ENCODE measurements at regions not wholly inside any gene's neighbourhood (a gene's known extent, or its start where the extent isn't known, plus 50 kb on each side); places are given as distances from the start of the nearest gene placed in this dataset.

GRCh38 chr4:180637616-180638015 is 1605.6 kb upstream of the TENM3 start:
- DNase-seq: no peak

DNA sequence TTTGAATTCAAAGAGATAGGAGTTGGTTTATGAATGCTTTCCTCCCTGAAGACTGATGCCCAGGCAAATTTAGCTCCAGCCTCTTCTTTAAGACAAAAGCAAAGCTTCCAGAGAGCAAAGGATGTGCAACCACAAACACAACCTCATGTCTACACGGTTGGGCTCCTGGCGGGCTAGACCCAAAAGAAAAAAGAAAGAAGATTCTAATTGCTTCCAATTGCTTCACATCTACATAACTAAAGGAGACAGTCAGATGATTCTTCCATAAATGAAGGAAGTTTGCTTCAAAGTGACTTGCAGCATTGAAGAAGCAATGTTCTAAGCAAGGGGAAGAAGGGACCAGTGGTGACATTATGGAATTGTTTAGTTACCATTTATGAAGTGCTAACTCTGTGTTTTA is 1603.0 kb upstream of the TENM3 start:
- no peak for DNase-seq

DNA sequence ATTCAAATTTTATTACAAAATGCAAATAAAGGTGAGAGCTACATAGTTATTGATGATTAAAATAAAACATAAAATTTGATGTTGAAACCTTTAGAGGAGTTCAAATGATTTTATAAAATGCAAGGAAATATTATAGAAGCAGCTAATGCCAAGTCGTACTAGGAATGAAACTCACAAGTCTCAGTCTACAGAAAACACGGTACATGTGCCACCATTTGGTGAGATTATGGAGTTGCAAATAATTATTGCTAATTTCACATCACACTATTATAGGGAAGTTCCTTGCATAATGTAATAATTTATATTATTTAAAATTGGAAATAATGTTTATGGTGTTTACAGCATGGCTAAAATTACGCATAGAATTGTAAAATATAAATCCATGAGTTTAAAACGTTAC is 1601.7 kb upstream of the TENM3 start:
- DNase-seq: no peak

GRCh38 chr4:180642732-180643131 is 1600.5 kb upstream of the TENM3 start:
- DNase-seq: no peak

- DNase-seq: no peak
Measured at GRCh38 chr4:180650273-180650672, 1592.9 kb upstream of the TENM3 start.

DNA sequence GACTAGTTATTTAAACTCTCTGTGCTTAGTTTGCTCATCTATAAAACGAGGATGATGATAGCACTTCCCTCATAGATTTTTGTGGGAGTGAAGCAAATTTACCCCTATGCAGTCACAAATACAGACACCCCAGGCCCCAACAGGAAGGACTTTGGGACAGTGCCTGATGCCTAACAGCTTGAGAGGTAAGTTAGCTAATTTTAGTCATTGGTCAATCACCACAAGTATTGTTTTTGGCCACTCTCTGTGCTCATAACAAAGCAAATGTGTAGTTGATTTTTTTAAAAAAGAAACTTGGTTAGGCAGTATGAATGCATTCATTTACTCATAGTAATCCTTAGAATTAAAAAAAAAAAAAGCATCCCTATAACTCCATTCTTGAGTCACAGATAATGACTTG is 1590.7 kb upstream of the TENM3 start:
- DNase-seq: no peak

- no peak for DNase-seq
Measured at GRCh38 chr4:180655886-180656285, 1587.3 kb upstream of the TENM3 start.

GRCh38 chr4:180657881-180658280 is 1585.3 kb upstream of the TENM3 start:
- DNase-seq: no peak

- DNase-seq: peak; percentile 51 to 62
Measured at GRCh38 chr4:180664766-180665368, 1578.3 kb upstream of the TENM3 start.

GRCh38 chr4:180665481-180665880 is 1577.7 kb upstream of the TENM3 start:
- DNase-seq: no peak

- peak; percentile 1 to 14 for DNase-seq
Measured at GRCh38 chr4:180665994-180666824, 1577.0 kb upstream of the TENM3 start.

DNA sequence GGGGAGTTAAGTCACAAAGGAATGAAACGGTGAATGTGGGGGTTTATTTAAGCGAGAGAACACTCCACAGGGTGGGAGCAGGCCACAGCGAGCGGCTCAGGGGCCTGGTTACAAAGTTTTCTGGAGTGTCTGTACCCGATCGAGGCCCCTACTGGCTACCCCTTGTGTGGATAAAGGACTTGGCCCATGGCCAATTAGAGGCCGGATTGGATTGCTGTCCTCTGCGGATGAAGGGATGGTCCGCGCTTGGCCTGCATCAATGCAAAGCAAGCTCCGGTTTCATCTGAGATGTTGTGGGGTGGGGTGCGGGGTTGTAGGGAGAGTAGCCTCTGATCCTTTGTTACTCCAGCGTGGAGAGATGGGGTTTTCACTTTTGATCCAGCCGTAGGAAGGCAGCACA is 1574.5 kb upstream of the TENM3 start:
- DNase-seq: no peak

DNA sequence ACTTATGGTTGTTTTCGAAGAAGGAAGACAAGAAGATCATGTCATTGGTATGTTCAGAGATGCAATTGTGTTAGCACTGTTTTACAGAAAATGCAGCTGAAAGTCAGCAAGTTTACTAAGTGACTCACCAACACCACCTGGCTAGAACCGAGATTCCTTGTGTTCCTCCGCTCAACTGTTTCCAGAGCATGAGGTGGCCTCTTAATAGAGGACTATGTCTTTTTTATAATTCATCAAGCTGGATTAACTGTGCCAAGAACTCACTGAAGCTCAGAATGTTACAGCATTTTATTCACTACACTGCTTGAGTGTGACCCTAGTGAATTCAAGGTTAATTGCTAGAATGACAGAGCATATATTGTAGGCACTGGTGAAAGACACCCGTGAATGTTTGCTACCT is 1573.5 kb upstream of the TENM3 start:
- no peak for DNase-seq

DNA sequence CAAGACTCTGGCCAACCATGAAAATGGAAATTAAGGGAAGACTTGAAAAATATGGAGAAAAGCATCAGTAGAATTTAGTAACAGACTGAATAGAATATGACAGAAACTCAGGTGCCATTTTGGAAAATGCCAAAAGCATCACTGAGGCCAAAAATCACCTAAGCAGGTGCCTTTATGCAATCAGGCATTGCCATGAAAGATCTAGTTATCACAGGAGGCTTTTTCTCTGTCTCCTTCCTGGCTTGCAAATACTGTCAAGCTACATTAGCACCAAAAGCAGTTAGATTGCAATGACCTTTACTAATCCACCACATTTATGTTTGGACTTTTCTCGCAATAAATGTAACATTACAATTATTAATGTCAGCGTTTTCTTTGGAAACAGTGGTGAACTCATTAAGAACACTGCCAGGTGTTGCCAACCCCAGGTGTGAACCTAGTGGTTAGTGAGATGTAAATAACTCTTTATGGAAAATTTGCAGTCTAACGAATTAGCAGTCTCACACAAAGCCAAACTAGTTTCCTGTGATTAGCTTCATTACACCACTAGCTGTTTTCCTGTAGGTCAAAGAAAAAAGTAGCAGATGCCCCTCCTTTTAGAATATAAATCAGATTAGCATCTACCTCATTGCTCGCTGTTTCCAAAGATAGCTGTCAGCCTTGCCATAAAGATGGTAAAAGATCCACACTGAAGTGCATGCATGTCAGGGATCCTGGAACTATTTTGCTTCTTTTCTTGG is 1568.4 kb upstream of the TENM3 start:
- no peak for DNase-seq

DNA sequence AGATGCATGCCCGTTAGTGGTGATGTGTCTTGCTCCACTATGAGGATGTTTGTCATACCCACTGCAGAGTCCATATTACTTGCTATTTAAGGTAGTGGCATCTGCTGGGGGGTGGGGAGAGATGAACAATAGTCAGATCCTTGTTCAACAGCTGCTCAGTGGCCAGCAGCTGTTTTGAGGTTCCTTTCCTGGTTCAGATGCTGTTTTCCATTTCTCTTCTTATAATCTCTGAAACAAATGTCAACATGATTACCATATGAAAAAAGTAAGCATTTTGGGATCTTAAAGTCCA is 1567.9 kb upstream of the TENM3 start:
- DNase-seq: no peak

DNA sequence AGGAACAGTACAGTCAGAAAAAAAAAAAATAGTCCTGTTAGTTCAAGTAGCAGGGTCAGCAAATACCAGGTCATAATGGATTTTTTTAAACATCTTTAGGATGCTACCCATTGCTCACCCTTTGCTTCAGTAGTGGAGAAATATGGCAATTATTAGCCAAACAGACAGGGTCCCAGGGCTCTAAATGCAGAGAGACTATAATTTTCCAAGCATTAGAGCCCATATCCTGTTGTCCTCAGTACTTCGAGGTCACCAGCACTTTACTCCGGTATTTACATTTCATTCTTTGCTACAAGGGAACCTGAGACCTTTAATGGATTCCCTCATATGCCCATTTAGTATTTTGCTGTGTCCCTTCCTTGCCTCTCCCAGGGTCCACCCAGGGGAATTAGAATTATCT is 1562.9 kb upstream of the TENM3 start:
- no peak for DNase-seq

- DNase-seq: no peak
Measured at GRCh38 chr4:180682776-180683175, 1560.4 kb upstream of the TENM3 start.

DNA sequence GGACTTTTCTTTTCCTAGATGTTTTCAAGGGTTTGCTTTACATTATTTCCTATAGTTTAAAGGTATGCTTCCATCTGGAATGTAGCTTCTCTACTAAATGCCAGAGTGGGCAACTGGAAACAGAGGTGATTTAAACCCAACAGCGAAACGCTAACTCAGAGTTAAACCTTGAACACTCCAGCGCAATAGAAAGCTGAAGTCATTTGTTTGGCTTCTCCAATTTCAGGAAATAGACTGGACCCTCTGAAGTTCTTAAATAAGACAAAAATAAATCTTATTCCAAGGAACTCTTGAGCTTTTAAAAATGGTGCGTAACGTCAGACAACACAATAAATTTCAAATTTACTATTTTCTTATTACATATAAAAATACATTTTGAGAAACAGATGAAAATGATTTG is 1560.0 kb upstream of the TENM3 start:
- DNase-seq: no peak

DNA sequence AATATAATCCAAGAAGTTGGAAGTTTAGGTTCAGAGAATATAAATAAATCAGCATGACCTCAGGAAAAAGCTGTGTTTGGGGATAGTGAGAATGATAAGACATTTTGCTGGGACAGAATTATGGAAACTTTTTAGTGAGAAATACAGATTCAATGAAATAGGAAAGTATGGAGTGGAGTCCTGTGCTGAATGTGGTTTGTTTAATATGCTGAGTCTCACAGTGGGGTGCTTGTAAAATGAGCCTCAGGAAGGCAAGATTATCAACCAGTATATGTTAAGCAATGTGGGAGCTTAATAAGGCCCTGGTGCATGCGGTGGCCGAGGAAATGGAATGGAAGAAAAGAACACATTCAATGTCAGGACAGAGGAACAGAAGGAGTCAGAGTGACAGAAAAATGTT is 1554.7 kb upstream of the TENM3 start:
- no peak for DNase-seq

DNA sequence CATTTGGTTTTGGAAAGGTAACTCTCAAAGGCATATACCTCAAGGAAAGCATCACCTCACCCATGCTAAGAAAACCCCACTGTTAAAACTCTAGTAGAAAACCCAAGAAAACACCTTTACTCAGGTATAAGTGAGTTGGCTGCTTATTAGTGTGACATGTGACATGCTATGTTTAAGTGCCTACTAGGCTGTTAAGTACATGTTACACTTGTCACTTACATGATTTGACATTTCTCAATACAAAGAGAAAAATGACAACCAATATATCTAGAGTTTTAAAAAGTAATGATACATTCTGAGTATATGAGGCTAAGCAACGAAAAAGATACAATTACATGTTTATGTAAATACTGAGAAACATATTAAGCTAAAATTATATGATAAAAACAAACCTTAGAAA is 1548.3 kb upstream of the TENM3 start:
- DNase-seq: no peak

GRCh38 chr4:180695851-180696250 is 1547.4 kb upstream of the TENM3 start:
- DNase-seq: no peak

DNA sequence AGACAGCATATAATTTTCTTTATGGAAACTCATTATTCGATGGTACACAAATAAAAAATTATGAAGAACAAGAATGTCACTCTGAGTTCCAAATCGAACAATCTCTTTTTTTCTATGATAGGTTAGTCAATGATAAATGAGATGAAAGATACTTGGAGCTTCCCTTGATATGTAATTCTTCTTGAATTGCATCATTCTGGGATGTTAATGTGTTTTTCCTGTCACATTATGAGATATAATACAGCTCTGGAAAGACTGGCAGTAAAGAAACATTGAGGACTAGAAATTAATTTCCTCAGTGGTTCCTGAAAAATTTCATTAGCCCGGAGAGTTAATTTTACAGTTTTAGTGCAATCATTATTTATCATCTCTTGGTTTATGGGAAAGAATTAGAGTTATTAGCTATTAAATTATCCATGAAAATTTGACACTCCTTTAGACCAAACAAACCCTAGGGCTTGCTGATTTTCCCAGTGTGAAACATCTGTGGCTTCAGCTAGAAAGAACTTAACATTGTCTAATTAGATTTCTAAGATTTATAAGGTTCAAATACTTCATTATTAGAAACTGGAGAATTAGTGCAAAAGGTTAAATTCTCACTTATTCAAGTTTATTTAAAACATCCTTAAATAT is 1546.6 kb upstream of the TENM3 start:
- no peak for DNase-seq

DNA sequence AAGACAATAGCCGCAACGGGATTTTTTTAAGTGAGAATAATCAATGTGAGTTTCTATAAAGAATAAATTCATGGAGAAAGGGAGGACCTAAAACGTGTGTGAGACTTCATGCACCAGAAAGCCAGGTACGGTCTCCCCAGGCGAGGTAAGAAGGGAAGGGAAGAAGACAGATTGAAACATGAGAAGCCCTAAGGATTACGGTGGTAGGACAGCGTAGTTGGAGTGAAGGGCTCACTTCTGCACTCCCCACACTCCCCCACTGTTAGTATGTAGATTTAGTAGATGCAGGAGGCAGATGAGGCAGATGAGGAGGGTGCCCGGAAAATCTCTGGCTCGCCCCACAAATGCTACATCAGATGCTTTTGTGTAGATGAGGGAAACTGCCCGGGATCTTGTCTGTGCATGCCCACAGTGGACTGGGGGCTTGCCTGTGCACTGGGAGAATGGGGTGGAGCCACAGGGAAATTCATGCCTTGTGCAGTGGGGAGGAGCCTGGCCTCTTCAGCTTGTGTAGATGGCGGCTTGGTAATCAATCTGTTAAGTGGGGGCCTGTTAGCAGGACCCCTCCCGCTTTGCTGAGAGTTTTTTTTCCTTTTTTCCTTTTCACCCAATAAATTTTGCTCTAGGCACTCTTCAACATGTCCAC is 1544.5 kb upstream of the TENM3 start:
- DNase-seq: no peak

All from activated CD4-positive, alpha-beta T cell treated with anti-CD3 and anti-CD28 coated beads, Interleukin-2, amount 50 U/mL, for 48 hours (primary cell).